Mesodermal cell (in vitro differentiated cells): ENCODE measurements at regions not wholly inside any gene's neighbourhood (a gene's known extent, or its start where the extent isn't known, plus 50 kb on each side); places are given as distances from the start of the nearest gene placed in this dataset.

Source experiments
- H3K27ac ChIP-seq: 2 replicates; pipeline ENCODE4 v1.7.0; 2013; ENCODE audit warnings: mild to moderate bottlenecking, low read depth, low read length, moderate library complexity; ENCODE audit not compliant: severe bottlenecking
- H3K36me3 ChIP-seq: 2 replicates; pipeline ENCODE4 v1.7.1; 2013; ENCODE audit warnings: mild to moderate bottlenecking, low read length, moderate library complexity; ENCODE audit not compliant: control insufficient read depth, insufficient read depth
- H3K4me1 ChIP-seq: one replicate; pipeline ENCODE4 v1.7.1; 2013; ENCODE audit warnings: mild to moderate bottlenecking, low read length; ENCODE audit not compliant: insufficient read depth, control insufficient read depth, poor library complexity, severe bottlenecking
- H3K4me3 ChIP-seq: 2 replicates; pipeline ENCODE4 v1.7.0; 2013; ENCODE audit warnings: low read length, control low read depth, mild to moderate bottlenecking; ENCODE audit not compliant: insufficient read depth, poor library complexity, severe bottlenecking; ENCODE audit errors: extremely low read depth
- H3K9me3 ChIP-seq: 2 replicates; pipeline ENCODE4 v1.7.1; 2013; ENCODE audit warnings: mild to moderate bottlenecking, low read length, moderate library complexity; ENCODE audit not compliant: control insufficient read depth
- WGBS, 2 experiments: methylation state at CpG; one replicate each; pipeline ENCODE4 v1.1.5; 2013; ENCODE audit warnings: missing lambda C conversion rate in 2 of 2; ENCODE audit not compliant: insufficient coverage in 2 of 2; 5-methylcytosine and 5-hydroxymethylcytosine counted together

DNA sequence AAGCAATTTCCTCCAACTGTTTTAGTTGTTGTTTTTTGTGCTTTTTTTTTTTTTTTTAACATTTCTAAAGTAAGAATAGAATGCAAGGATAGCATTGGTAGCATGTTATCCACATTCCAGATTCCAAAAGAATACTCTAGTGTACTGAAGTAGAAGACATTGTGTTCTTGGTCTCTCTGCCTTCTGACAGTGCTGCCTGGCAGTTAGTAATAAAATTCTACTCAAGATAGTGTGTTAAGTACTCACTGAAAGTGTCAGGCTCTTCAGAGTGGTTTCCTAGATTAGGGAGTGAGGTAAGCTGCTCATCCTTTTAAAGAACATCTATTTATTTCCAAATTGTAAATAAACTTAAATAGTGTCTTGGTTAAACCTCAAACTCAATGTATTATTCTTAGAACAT lies 253.7 kb downstream of the HNMT start:
- H3K27ac ChIP-seq: no peak overlapping the region
- H3K36me3 ChIP-seq: no peaks in the 10 kb centered on the region
- no peak overlapping the region for H3K4me3 ChIP-seq
- H3K9me3 ChIP-seq: no peaks in the 10 kb centered on the region
- no peaks in the 10 kb centered on the region for H3K4me1 ChIP-seq

DNA sequence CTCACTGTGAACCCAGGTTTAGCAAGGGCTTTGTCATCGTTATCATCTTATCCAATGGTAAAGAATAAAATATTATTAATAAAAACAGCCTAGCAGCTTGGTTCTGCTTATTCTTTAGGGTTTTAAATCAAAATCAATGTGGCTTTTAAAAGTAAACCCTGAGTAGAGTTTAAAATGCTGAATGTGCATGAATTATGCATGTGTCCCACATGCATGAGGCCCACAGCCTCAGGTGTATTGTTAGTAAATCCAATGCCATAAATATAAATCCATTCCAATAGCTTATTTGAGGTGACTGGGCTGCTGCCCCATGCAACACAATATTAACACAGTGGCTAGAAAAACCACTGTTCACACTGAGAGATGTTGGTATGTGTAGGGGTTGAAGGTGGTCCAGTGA lies 254.1 kb downstream of the HNMT start:
- H3K36me3 ChIP-seq: no peaks in the 10 kb centered on the region
- H3K27ac ChIP-seq: no peak overlapping the region
- no peak overlapping the region for H3K4me3 ChIP-seq
- no peaks in the 10 kb centered on the region for H3K9me3 ChIP-seq
- no peaks in the 10 kb centered on the region for H3K4me1 ChIP-seq
- no CpG with 5 or more reads among the region's 1 CpG for WGBS, 2 experiments

DNA sequence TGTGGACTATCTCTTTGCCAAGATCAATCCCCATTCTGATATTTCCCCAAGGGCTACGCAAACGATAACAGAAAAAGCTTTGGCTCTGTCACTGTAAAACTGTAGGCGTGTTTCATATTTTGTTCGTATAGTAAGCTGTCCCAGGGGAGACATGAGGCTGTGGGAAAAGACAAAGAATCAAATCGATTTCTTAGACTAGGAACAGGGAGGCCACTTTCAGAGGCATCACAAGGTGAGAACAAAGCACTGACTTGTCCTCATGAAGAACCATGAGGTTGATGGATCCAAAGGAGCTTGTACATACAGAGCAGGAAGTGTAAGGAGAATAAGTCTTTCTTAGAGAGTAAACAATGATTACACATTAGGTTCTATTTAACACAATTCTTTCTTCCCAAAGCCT lies 255.7 kb downstream of the HNMT start:
- H3K9me3 ChIP-seq: no peaks in the 10 kb centered on the region
- H3K4me3 ChIP-seq: no peak overlapping the region
- no peak overlapping the region for H3K27ac ChIP-seq
- H3K36me3 ChIP-seq: no peaks in the 10 kb centered on the region
- 96 to 97% methylated on average over 5 of the region's 5 CpGs for WGBS, 2 experiments
- no peaks in the 10 kb centered on the region for H3K4me1 ChIP-seq

DNA sequence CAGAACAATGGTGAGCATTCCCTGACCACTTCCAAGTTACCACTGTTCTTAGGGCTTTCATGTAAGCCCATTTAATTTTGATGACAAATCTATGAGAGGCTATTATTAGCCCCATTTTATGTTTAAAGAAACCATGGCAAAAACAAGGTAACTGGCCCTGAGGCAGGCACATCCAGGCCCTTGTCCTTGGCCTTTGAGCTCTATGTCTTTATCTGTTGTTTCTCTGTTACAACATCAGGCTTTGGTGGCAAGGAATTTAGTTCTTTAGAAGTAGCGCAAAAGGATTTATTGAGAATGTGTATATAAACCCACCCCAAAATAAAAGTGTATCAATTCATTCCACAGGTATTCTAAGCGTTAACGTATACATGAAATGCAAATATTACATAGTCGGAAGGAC lies 257.1 kb downstream of the HNMT start:
- H3K4me3 ChIP-seq: no peak overlapping the region
- H3K4me1 ChIP-seq: no peaks in the 10 kb centered on the region
- H3K9me3 ChIP-seq: no peaks in the 10 kb centered on the region
- H3K27ac ChIP-seq: no peak overlapping the region
- no peaks in the 10 kb centered on the region for H3K36me3 ChIP-seq
- 95 to 100% methylated on average over 3 of the region's 4 CpGs for WGBS, 2 experiments

DNA sequence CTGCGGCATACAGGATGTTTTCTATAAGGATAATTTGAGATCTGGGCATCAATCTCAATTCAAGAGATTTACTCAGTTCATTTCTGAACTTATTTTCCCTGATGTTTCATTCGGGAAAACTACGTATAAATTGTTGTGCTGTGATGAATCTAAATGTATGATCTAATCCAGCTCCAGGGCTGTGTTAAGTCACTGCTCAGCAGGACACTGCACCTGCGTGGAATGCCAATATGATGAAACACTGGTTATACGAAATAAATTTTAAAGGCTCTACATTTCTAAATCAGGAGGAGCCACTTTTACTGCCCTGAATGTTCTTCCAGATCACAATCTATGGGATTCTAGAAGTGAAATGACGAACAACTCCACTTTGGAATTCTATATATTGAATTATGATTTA lies 259.0 kb downstream of the HNMT start:
- Histone ChIP-seq H3K36me3 (no peaks in the 10 kb centered on the region), H3K4me1 (no peaks in the 10 kb centered on the region), H3K27ac (no peak overlapping the region), H3K9me3 (no peaks in the 10 kb centered on the region), H3K4me3 (no peak overlapping the region)
- WGBS, 2 experiments: 90% methylated on average over 3 of the region's 6 CpGs; no CpG with 5 or more reads in 1 of the 2 experiments

DNA sequence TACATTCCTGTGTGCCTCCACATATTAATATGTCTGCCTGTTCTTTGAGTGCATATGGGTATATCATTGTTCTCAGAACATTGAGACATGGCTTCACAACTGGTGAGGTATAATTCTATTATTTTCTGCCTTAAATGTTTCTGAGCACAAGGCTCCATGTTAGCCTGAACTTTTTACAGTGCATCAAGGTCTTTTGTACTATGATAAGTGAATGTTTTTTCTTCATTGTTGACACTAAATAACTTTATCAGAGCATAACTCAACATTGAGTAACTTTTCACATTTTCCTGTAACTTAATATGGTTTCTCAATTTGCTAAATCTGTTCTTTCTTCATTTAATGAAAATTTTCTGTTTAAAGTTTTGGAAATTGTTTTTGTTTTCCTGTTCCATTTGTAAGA lies 262.9 kb downstream of the HNMT start:
- no peaks in the 10 kb centered on the region for H3K9me3 ChIP-seq
- no peak overlapping the region for H3K4me3 ChIP-seq
- no peak overlapping the region for H3K27ac ChIP-seq
- no peaks in the 10 kb centered on the region for H3K4me1 ChIP-seq
- no peaks in the 10 kb centered on the region for H3K36me3 ChIP-seq

DNA sequence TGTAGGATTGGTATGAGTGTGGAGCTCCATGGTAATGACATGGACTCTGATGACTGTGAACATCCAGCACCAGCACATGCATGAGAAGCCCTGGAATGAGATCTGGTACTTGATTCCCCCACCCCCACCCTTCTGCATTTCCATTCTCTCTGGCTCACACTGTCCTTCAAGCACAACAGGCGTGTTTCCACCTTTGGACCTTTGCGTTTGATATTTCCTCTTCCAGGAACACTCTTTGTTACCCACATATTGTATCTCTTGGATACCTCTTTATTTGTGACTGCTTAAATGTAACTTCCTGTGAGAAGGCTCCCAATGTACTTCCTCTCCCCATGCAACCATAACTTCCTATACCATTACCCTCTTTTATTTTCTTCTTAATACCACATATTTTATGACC lies 263.8 kb downstream of the HNMT start:
- H3K9me3 ChIP-seq: no peaks in the 10 kb centered on the region
- H3K4me3 ChIP-seq: no peak overlapping the region
- no peak overlapping the region for H3K27ac ChIP-seq
- H3K36me3 ChIP-seq: no peaks in the 10 kb centered on the region
- WGBS, 2 experiments: 94 to 100% methylated on average over 2 of the region's 2 CpGs
- H3K4me1 ChIP-seq: no peaks in the 10 kb centered on the region

DNA sequence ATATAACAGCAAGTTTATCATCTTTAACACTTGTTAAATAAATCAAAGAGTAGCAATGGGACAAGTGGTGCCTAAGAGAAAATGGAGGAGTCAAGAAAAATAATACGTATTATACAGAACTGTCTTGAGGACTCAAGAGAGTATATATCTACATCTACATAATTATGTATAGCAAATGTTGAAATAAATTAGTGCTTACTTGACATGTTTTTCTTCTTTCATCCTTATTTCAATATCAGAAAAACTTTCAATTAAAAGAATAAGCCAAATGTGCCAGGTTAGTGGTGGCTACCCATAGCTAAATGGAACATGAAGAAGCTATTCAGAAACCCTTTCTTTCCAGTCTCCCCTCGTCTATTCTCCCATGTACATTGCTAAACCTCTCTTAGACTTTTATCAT lies 267.3 kb upstream of the SPOPL start:
- Histone ChIP-seq H3K4me3 (no peak overlapping the region), H3K27ac (no peak overlapping the region), H3K36me3 (no peaks in the 10 kb centered on the region), H3K9me3 (no peaks in the 10 kb centered on the region), H3K4me1 (no peaks in the 10 kb centered on the region)
- no CpG with 5 or more reads among the region's 2 CpGs for WGBS, 2 experiments

DNA sequence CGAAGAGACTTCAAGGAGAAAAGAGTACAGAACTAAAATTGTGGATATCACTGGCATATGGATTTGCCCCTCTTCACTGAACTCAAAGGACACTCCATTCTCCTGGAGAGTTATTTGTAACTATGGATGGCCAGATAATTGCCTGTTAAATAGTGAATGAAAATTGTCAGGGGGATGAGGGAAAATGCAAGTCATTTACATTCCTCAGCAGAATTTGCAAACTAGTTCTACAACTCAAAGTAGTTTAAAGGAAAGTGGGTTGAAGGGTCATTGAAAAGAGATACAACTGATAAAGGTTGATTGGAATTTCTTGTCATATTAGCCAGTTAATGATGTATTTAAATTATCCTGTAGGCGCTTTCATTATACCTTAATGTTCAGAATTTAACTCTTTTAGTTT lies 266.5 kb upstream of the SPOPL start:
- Histone ChIP-seq H3K27ac (no peak overlapping the region), H3K9me3 (no peaks in the 10 kb centered on the region), H3K36me3 (no peaks in the 10 kb centered on the region), H3K4me1 (no peaks in the 10 kb centered on the region), H3K4me3 (no peak overlapping the region)
- WGBS, 2 experiments: 83 to 88% methylated on average over 1 of the region's 2 CpGs

DNA sequence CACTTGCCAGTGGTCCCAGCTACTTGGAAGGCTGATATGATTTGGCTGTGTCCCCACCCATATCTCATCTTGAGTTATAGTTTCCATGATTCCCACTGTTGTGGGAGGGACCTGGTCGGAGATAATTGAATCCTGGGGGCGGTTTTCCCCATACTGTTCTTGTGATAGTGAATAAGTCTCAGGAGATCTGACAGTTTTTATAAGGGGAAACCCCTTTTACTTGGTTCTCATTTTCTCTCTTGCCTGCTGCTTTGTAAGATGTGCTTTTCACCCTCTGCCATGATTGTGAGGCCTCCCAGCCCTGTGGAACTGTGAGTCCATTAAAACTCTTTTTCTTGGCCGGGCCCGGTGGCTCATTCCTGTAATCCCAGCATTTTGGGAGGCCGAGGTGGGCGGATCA lies 265.4 kb upstream of the SPOPL start:
- WGBS, 2 experiments: 93 to 100% methylated on average over 4 of the region's 6 CpGs
- Histone ChIP-seq H3K4me3 (no peak overlapping the region), H3K9me3 (no peaks in the 10 kb centered on the region), H3K36me3 (no peaks in the 10 kb centered on the region), H3K4me1 (no peaks in the 10 kb centered on the region), H3K27ac (no peak overlapping the region)

DNA sequence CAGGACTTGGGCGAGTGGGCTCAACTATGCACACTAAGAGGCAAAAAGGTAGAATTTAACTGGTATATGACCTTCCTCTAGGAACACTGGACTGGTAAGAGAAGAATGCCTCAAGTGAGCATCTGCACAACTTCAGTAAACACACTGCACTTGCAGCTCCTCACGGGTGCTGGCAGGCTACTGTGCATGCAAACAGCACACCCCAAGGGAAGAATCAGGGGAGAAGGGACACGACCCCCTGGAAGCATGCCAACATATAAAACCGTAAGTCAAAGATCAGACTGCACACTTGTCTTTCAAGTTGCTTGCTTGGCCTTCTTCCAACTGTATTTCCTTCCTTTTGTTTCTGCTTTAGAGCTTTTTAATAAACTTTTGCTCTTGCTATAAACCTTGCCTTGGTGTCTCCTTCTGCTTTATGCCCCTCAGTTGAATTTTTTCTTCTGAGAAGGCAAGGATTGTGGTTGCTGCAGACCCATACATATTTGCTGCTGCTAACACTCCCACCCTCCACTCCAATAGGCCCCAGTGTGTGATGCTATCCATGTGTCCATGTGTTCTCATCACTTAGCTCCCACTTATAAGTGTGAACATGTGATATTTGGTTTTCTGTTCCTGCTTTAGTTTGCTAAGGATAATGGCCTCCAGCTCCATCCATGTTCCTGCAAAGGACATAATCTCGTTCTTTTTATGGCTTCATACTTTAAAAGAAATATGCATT lies 263.7 kb upstream of the SPOPL start:
- 83 to 86% methylated on average over 3 to 4 of the region's 5 CpGs for WGBS, 2 experiments
- H3K9me3 ChIP-seq: no peaks in the 10 kb centered on the region
- no peak overlapping the region for H3K4me3 ChIP-seq
- H3K4me1 ChIP-seq: no peaks in the 10 kb centered on the region
- H3K36me3 ChIP-seq: no peaks in the 10 kb centered on the region
- no peak overlapping the region for H3K27ac ChIP-seq
